A673 (cell line): ENCODE measurements at regions not wholly inside any gene's neighbourhood (a gene's known extent, or its start where the extent isn't known, plus 50 kb on each side); places are given as distances from the start of the nearest gene placed in this dataset.

ENCODE experiments used
- EZH2 ChIP-seq: fragments of 200-600 bp; sonication (generic); IDR thresholded peaks from 2 replicates; pipeline ENCODE4 v1.6.1; 2017; ENCODE audit warnings: borderline replicate concordance, low read depth, mild to moderate bottlenecking, mixed read lengths, antibody characterized with exemption, low read length; ENCODE audit not compliant: poor library complexity, severe bottlenecking
- TF ChIP-seq, protein P1 (sequence below): fragments of 300-800, 200-600 bp; sonication (generic); conservative IDR thresholded peaks from 2 replicates; pipeline ENCODE4 v1.5.1; 2017; ENCODE audit warnings: low read depth, mild to moderate bottlenecking, antibody characterized with exemption, low read length, moderate library complexity, mixed read lengths

DNA sequence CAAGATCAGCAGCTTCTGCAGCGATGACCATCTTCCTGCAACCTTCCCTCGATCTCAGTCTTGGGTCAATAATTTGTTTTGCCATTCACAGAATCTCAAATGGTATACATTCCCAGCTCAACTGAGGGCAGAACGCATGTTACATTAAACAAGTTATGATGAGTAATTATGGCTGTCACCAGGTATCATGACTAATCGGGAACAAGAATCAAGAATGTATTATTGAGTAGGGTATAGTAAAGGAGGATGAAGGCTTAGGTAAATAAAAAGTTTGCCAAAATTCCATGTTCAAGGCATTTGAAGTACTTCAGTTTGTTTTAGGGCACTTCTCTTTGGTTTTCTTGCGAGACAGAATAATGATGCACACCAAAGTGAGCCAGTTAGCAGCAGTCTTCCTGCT lies 194.1 kb downstream of the SH2D1A start:
- TF ChIP-seq EZH2: no peak
- TF ChIP-seq, protein P1, sequence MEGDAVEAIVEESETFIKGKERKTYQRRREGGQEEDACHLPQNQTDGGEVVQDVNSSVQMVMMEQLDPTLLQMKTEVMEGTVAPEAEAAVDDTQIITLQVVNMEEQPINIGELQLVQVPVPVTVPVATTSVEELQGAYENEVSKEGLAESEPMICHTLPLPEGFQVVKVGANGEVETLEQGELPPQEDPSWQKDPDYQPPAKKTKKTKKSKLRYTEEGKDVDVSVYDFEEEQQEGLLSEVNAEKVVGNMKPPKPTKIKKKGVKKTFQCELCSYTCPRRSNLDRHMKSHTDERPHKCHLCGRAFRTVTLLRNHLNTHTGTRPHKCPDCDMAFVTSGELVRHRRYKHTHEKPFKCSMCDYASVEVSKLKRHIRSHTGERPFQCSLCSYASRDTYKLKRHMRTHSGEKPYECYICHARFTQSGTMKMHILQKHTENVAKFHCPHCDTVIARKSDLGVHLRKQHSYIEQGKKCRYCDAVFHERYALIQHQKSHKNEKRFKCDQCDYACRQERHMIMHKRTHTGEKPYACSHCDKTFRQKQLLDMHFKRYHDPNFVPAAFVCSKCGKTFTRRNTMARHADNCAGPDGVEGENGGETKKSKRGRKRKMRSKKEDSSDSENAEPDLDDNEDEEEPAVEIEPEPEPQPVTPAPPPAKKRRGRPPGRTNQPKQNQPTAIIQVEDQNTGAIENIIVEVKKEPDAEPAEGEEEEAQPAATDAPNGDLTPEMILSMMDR: no peak
